Activated T-cell treated with anti-CD3 and anti-CD28 coated beads, Interleukin-2, amount 50 U/mL, for 4 hours (primary cell): ENCODE measurements at regions not wholly inside any gene's neighbourhood (a gene's known extent, or its start where the extent isn't known, plus 50 kb on each side); places are given as distances from the start of the nearest gene placed in this dataset.
A peak's percentile ranks its signal among the peaks of the same experiment; 100 is the strongest.
"Not testable (repeated sequence)": the region's sequence is repeated elsewhere in the genome, so short reads cannot be mapped to it uniquely, and the experiment has no call there.

Source experiments
- ATAC-seq, 2 donors: fragments of 200-7000 bp; cut with Tn5 transposase; one replicate each; pipeline ENCODE4 v1.10.0; 2021
- DNase-seq: peaks from one replicate; pipeline ENCODE4 v3.0.0-alpha.2; 2020
- H3K27me3 Mint-ChIP-seq: one replicate; pipeline ENCODE4 v1.8.0; 2021; ENCODE audit warnings: low read depth, mixed read lengths
- H3K36me3 Mint-ChIP-seq: one replicate; pipeline ENCODE4 v1.8.0; 2022; ENCODE audit warnings: mixed read lengths; ENCODE audit not compliant: insufficient read depth
- H3K4me1 Mint-ChIP-seq: one replicate; pipeline ENCODE4 v1.8.0; 2021; ENCODE audit warnings: low read depth, mixed read lengths
- H3K4me3 Mint-ChIP-seq: one replicate; pipeline ENCODE4 v1.8.0; 2021; ENCODE audit warnings: mild to moderate bottlenecking, moderate library complexity, mixed read lengths
- H3K9me3 Mint-ChIP-seq: one replicate; pipeline ENCODE4 v1.8.0; 2021; ENCODE audit warnings: mixed read lengths

DNA sequence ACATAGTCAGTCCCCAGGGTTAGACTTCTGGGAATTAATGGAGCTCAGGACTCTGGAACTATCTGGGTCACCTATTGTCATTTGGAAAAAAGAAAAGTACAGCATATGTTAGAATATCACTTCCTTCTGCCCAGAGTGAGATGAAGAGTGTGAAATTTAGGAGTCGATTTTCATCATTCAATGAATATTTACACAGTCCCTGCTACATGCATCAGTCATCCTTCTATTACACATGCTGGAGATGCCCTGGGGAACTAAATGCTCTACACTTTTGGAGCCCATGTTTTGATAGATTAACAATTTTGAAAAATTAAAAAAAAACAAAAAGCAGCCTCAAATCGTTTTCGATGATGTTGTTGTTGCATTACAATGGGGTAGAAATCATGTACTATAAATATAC lies 315.4 kb downstream of the ALDH8A1 start:
- no peak for DNase-seq
- Mint-ChIP-seq H3K9me3 (no peaks in the 10 kb centered on the region), H3K36me3 (no peaks in the 10 kb centered on the region), H3K4me3 (no peak overlapping the region), H3K4me1 (peaks cover 30% of the 10 kb centered on the region), H3K27me3 (no peaks in the 10 kb centered on the region)
- no peak for ATAC-seq

DNA sequence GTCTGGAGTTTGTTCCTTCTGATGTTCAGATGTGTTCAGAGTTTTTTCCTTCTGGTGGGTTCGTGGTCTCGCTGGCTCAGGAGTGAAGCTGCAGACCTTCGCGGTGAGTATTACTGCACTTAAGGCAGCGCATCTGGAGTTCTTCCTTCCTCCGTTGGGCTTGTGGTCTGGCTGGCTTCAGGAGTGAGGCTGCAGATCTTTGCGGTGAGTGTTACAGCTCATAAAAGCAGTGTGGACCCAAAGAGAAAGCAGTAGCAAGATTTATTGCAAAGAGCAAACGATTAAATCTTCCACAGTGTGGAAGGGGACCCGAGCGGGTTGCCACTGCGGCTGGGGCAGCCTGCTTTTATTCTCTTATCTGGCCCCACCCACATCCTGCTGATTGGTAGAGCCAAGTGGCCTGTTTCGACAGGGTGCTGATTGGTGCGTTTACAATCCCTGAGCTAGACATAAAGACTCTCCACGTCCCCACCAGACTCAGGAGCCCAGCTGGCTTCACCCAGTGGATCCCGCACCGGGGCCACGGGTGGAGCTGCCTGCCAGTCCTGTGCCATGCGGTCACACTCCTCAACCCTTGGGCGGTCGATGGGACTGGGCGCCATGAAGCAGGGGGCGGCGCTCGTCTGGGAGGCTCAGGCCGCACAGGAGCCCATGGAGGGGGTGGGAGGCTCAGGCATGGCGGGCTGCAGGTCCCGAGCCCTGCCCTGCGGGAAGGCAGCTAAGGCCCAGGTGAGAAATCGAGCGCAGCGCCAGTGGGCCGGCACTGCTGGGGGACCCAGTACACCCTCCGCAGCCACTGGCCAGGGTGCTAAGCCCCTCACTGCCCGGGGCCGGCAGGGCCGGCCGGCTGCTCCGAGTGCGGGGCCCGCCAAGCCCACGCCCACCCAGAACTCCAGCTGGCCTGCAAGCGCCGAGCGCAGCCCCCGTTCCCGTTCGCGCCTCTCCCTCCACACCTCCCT lies 315.3 kb upstream of the SGK1 start:
- Mint-ChIP-seq H3K4me1 (peaks cover 30% of the 10 kb centered on the region), H3K4me3 (peak overlapping the region; percentile 78)
- DNase-seq: peak; percentile 12
- ATAC-seq: peak; percentile 57 to 73
- H3K36me3 Mint-ChIP-seq, H3K9me3 Mint-ChIP-seq, H3K27me3 Mint-ChIP-seq: not testable (repeated sequence)

DNA sequence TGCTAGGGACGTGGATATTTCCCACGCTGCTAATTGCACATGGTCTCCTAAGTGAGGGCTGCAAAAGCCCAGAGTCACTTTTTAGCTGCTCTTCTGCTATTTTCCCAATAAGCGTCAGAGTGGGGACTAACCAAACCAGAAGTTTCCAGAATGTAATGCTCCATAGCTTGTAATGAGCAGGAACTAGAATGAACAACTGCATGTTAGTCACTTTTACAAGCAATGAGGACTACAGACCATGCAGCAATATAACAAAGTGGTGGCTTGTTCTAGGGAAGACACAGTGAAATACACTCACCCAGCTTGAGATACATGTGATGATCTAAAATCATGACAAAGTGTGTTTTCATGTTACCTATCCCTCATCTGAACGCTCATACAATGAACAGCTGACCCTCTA lies 314.1 kb upstream of the SGK1 start:
- no peaks in the 10 kb centered on the region for H3K36me3 Mint-ChIP-seq
- ATAC-seq: peak; percentile 27 to 48
- H3K9me3 Mint-ChIP-seq: no peaks in the 10 kb centered on the region
- no peak overlapping the region for H3K4me3 Mint-ChIP-seq
- H3K4me1 Mint-ChIP-seq: peaks cover 29% of the 10 kb centered on the region
- no peak for DNase-seq
- no peaks in the 10 kb centered on the region for H3K27me3 Mint-ChIP-seq

DNA sequence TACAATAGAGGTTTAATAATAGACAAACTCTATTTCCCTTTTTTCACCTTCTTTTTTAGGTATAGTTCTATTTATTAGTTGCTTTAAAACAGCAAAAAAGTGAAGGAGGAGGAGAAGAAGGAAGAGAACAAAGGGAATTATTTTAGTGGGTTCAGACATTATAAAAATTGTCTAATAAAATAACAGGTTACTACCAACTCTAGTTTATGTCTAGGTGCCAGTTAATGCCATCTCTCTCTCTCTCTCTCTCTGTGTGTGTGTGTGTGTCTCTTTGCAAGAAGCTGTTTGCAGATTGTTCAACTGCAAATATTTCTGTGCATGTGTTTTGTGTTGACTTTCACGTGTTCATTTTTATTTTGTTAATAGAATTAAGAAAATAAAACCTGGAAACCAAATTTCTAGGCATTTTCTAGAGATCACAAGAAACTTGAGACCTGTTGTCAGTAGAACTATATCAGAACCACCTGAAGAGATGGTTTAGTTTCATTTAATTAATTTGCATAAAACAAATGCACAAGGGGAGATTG lies 313.5 kb upstream of the SGK1 start:
- Mint-ChIP-seq H3K4me1 (peaks cover 27% of the 10 kb centered on the region), H3K36me3 (no peaks in the 10 kb centered on the region)
- no peak for ATAC-seq

DNA sequence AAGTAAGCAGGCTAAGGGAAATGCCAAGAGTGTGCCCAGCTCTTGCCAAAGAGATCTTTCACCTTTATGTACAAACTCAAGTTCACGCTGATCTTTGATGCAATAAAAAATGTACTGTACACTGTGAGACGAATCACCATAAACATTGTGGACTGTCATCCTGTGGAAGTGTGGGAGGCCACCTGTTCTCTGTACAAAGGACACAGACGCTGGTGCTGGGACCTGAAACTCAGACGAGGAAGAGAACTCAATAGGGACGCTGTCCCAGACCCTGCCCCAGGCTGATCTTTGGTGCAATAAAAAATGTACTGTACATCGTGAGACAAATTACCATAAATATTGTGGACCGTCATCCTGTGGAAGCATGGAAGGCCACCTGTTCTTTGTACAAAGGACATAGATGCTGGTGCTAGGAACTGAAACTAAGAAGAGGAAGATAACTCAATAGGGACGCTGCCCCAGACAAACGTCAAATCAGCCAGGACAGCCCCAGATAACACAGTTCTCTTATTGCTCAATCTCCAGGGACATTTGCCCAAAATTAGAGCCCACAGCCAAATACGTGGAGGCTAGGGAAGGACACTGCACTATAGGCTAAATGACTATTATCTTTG lies 312.7 kb upstream of the SGK1 start:
- ATAC-seq (no peak), DNase-seq (no peak)
- no peak overlapping the region for H3K4me3 Mint-ChIP-seq
- no peaks in the 10 kb centered on the region for H3K9me3 Mint-ChIP-seq
- H3K27me3 Mint-ChIP-seq: no peaks in the 10 kb centered on the region
- H3K36me3 Mint-ChIP-seq: no peaks in the 10 kb centered on the region
- H3K4me1 Mint-ChIP-seq: peaks cover 23% of the 10 kb centered on the region

More for the DNA sequence above, 313.5 kb upstream of the SGK1 start:
- no peak for DNase-seq
- H3K9me3 Mint-ChIP-seq: no peaks in the 10 kb centered on the region
- no peaks in the 10 kb centered on the region for H3K27me3 Mint-ChIP-seq
- H3K4me3 Mint-ChIP-seq: no peak overlapping the region

DNA sequence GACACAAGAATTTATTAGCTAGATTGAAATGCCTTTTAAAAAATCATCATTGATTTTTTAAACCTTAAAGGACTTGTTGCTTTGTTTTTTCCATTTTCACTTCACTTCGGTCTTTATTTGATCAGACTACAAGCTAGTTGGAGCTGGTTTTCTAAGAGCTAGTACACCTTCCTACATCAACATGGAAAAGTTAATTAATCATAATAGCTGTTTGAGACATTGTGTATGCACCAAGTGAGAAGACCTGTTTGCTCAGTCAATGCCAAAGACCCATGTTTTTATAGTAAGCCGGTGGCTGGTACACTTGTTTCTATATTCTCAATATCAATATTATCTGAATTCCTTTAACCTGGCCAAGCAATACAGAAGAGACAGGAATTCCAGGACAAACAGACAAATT lies 310.2 kb upstream of the SGK1 start:
- no peaks in the 10 kb centered on the region for H3K36me3 Mint-ChIP-seq
- no peaks in the 10 kb centered on the region for H3K9me3 Mint-ChIP-seq
- ATAC-seq (no peak), DNase-seq (no peak)
- no peak overlapping the region for H3K4me3 Mint-ChIP-seq
- peaks cover 21% of the 10 kb centered on the region for H3K4me1 Mint-ChIP-seq
- no peaks in the 10 kb centered on the region for H3K27me3 Mint-ChIP-seq

DNA sequence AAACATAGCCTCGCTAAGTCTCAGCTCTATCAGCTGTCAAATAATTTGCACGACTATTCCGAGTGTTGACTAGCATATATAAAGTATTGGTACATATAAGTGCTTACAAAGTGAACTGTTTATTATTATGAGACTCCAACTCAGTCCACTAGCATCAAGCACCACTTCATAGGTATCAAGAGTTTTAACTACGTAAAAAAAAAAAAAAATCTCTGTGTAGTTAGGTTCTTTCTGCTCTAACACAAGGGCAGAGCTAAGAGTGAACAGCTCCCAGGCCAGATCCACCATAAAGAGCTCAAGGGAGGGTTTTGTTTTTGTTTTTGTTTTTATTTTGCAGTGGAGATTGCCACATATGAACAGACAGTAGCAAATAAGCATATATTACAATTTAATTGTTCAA lies 309.8 kb upstream of the SGK1 start:
- DNase-seq (no peak), ATAC-seq (no peak)
- no peak overlapping the region for H3K4me3 Mint-ChIP-seq
- no peaks in the 10 kb centered on the region for H3K27me3 Mint-ChIP-seq
- H3K9me3 Mint-ChIP-seq: no peaks in the 10 kb centered on the region
- H3K36me3 Mint-ChIP-seq: no peaks in the 10 kb centered on the region
- H3K4me1 Mint-ChIP-seq: peaks cover 16% of the 10 kb centered on the region

DNA sequence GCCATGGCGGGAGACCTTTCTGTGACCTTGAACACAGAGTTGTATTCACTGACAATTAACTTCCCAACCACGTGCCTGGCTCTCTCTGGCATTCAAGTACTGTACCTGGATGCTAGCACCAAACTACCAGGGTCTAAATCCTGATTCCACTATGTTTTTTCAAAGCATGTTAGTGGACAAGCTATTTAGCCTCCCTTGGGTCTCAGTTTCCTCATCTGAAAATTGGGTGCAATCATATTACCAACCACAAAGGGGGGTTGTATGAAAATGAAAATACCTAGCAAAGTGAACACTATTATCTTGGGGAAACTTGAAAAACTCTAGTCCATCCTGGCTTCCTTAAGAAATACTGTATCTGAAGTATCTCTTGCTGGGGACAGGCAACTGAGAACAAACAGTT lies 308.7 kb upstream of the SGK1 start:
- Mint-ChIP-seq H3K4me3 (no peak overlapping the region), H3K4me1 (peaks cover 9% of the 10 kb centered on the region), H3K9me3 (no peaks in the 10 kb centered on the region), H3K36me3 (no peaks in the 10 kb centered on the region), H3K27me3 (no peaks in the 10 kb centered on the region)
- ATAC-seq (no peak), DNase-seq (no peak)

DNA sequence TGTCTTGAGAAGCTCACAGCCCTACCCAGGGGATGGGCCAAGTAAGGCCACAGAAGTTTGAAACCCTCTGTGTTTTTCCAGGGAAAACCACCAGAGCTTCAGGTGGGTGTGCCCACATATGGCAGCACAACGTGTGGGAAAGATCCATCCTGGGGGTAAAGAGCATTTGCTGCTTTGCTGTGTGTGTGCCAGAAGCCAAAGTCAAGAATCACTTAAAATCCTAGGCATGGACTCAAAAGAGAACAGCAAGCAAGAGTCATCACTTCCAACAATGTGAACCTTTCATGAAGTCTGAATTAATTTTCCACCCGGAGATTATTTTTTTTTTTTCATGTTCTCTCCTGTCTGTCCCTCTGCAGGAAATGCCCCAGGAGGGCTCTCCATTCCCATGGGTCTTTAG lies 308.2 kb upstream of the SGK1 start:
- Mint-ChIP-seq H3K27me3 (no peaks in the 10 kb centered on the region), H3K4me3 (no peak overlapping the region), H3K4me1 (peaks cover 5% of the 10 kb centered on the region), H3K36me3 (no peaks in the 10 kb centered on the region), H3K9me3 (no peaks in the 10 kb centered on the region)
- no peak for ATAC-seq
- no peak for DNase-seq

DNA sequence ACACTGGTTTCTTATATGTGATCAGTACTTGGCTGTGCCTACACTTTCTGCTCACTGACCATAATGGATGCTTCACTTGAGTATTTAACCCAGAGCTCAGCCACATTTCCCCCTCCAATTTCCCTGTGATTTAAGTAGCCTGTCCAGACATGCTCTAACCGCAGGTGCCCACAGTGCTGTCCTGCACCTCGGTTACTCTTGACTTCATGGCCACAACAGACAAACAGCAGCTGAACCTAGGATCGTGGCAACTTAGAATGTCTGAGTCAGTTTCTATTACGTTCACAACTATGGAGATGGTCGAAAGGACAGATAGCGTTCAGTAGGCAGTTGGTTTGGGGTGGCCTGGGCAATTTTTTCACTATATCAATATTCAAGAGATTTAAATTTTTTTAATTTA lies 306.9 kb upstream of the SGK1 start:
- Mint-ChIP-seq H3K4me1 (no peaks in the 10 kb centered on the region), H3K36me3 (no peaks in the 10 kb centered on the region), H3K9me3 (no peaks in the 10 kb centered on the region), H3K4me3 (no peak overlapping the region), H3K27me3 (no peaks in the 10 kb centered on the region)
- DNase-seq (no peak), ATAC-seq (no peak)

DNA sequence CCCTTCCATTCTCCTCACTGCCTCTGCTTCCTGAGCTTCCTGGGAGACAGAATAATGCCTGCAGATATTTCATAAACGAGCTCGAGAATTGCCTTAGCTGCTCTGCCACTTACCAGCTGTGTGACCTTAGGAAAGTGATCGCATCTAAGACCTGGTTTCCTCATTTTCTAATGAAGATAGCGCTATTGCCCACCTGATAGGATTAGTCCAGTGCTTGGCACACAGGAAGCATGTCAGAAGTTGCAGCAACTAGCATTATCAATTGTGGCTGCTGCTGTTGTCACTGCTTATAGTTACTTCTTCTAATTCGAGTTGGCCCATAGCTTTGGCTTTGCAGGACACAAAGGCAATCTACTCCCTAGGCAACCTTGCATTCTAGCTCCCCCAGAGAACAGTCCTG lies 305.5 kb upstream of the SGK1 start:
- Mint-ChIP-seq H3K36me3 (no peaks in the 10 kb centered on the region), H3K27me3 (no peaks in the 10 kb centered on the region), H3K4me1 (peaks cover 5% of the 10 kb centered on the region), H3K9me3 (no peaks in the 10 kb centered on the region), H3K4me3 (no peak overlapping the region)
- no peak for ATAC-seq
- no peak for DNase-seq

DNA sequence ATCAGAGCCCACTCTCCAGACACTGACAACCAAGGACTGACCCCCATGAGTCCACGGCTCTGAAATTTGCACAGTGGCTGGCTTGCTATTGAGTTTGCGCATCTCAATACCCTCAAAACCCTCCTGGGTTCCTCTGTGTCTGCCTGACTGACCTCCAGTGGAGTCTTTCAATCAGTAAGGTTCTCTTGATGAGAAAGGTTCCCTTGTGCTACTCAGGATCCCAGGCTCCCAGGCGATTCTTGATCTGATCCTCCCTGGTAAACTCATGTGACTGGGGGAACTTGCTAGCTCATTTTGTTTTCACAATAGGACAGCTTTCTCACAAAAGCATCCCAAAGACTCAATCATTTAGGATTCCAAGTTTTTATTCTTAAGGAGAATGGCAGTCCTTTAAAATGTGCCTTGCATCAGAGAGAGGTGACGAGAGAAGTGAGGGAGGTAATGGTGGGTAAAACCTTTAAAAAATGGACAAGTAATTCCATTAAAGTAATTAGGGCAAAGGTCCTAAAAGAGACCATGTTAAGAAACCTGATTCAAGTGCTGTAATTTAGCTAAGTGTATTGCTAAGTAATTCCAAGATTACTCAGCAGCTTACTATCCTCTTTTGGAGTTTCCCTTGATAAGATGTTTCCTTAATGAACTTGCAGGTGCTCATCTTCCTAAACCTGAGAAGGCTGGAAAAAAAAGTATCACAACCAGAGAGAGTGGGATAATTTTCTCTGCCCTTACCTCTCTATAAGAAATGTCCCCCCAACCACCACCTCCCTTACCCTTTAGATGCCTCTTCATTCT lies 304.7 kb upstream of the SGK1 start:
- Mint-ChIP-seq H3K4me1 (peaks cover 5% of the 10 kb centered on the region), H3K9me3 (no peaks in the 10 kb centered on the region)
- no peak for ATAC-seq

DNA sequence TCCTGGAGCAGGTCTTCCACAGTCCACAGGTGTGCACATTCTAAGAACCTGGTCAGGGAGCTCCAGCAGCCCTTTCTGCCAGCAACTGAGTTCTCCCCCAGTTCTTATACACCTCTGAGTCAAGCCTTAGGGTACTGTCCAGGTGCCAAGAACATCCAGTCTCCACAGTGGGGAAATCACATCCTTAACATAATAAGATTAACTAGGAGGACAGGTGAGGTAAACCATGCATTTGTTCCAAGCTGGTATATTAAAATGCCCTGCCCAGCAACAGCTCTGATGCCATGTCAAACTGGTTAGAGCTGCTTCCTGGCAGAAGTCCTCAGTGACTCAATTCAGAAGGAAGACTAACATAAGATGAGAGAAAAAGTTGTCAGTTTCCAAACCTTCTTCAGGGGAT lies 303.9 kb upstream of the SGK1 start:
- no peaks in the 10 kb centered on the region for H3K27me3 Mint-ChIP-seq
- no peak overlapping the region for H3K4me3 Mint-ChIP-seq
- H3K4me1 Mint-ChIP-seq: peaks cover 5% of the 10 kb centered on the region
- no peaks in the 10 kb centered on the region for H3K9me3 Mint-ChIP-seq
- no peaks in the 10 kb centered on the region for H3K36me3 Mint-ChIP-seq
- no peak for DNase-seq
- ATAC-seq: no peak

More for the DNA sequence above, 304.7 kb upstream of the SGK1 start:
- Mint-ChIP-seq H3K27me3 (no peaks in the 10 kb centered on the region), H3K36me3 (no peaks in the 10 kb centered on the region), H3K4me3 (no peak overlapping the region)
- no peak for DNase-seq

DNA sequence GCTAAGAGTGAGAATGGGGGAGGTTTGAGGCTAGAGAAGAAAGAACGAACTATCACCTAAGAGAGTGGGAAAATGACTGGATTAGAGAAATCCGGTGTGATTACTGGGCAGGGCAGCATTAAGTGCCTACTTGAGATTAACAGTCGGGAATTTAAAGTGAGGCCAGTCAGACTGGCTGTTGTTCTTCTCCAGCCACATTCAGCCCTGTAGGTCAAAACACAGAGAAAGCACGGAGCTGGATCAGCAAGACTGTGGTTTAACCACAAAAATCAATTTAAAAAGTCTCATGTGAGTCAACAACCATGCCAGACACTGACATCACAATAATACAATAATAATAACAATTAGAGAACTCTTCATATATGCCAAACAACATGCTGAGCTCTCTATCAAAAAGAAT lies 301.9 kb upstream of the SGK1 start:
- no peaks in the 10 kb centered on the region for H3K36me3 Mint-ChIP-seq
- ATAC-seq (no peak), DNase-seq (no peak)
- H3K4me3 Mint-ChIP-seq: no peak overlapping the region
- H3K27me3 Mint-ChIP-seq: no peaks in the 10 kb centered on the region
- H3K9me3 Mint-ChIP-seq: no peaks in the 10 kb centered on the region
- H3K4me1 Mint-ChIP-seq: peaks cover 5% of the 10 kb centered on the region
